ENCODE measurements at regions not wholly inside any gene's neighbourhood (a gene's known extent, or its start where the extent isn't known, plus 50 kb on each side); places are given as distances from the start of the nearest gene placed in this dataset.

DNA sequence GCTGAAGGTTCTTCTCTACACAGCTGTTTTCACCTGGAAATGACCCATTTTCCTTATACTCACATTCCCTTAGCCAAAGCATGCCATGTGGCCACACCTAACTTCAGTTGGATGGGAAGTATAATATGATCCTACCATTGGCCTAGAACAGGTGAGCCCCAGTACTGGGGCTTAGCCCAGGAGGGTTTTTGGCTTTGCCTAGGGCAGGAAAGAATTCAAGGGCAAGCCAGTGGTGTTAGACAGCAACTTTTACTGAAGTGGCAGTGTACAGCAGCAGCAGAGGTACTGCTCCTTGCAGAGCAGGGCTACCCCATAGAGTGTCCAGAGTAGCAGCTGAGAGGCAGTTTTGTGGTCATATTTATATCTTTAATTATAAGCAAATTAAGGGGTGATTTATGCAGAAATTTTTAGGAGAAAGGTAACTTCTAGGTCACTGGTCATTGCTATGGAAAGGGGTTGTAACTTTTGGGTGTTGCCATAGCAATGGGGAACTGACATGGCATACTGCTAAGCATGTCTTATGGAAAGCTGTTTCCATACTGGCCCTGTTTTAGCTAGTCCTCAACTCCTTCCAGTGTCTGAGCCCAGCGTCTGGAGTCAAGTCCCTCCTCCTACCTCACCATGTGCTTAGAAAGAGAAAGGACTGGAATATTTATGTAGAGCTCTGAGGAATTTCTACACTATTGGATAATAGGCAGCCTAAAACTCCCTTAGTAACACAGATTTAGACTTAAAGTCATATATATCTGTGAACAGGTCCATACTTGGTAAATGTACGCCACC is 109.0 kb upstream of the DTNA start:
- Histone ChIP-seq H3K9me3 (no peaks in the 10 kb centered on the region), H3K27ac (no peak overlapping the region), H3K4me3 (no peak overlapping the region), H3K27me3 (ENCODE audit: low read depth) (no peaks in the 10 kb centered on the region), H3K36me3 (no peaks in the 10 kb centered on the region), H3K4me1 (no peaks in the 10 kb centered on the region)
- intact Hi-C loops (cut with DNase I): no loop called here
- DNase-seq (no peak), ATAC-seq (no peak)
- TF ChIP-seq, protein P1, sequence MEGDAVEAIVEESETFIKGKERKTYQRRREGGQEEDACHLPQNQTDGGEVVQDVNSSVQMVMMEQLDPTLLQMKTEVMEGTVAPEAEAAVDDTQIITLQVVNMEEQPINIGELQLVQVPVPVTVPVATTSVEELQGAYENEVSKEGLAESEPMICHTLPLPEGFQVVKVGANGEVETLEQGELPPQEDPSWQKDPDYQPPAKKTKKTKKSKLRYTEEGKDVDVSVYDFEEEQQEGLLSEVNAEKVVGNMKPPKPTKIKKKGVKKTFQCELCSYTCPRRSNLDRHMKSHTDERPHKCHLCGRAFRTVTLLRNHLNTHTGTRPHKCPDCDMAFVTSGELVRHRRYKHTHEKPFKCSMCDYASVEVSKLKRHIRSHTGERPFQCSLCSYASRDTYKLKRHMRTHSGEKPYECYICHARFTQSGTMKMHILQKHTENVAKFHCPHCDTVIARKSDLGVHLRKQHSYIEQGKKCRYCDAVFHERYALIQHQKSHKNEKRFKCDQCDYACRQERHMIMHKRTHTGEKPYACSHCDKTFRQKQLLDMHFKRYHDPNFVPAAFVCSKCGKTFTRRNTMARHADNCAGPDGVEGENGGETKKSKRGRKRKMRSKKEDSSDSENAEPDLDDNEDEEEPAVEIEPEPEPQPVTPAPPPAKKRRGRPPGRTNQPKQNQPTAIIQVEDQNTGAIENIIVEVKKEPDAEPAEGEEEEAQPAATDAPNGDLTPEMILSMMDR (IDR thresholded peaks at IDR 0.05): no peak

DNA sequence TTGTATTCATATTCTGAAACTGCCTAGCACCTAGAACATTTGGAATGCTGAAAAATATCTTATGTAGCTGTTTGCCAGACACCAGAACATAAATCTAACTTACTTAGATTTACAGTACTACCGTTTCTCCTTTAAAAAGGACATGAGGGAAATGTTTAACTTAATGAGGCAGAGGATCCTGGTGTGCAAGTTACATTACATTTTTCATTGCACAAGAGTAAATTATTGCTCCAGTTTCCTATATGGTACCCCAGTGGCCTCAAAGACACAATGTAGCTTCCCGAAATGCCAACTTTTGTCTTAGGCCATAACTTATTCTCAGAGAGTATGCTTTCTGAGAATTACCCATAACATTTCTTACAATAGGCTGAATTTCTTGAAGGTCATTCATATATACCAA is 105.5 kb upstream of the DTNA start:
- no peak for ATAC-seq
- intact Hi-C loops (cut with DNase I): no loop called here
- H3K27me3 ChIP-seq (ENCODE audit: low read depth): no peaks in the 10 kb centered on the region
- H3K4me3 ChIP-seq: no peak overlapping the region
- H3K4me1 ChIP-seq: no peaks in the 10 kb centered on the region
- no peaks in the 10 kb centered on the region for H3K36me3 ChIP-seq
- TF ChIP-seq, protein P1 (IDR thresholded peaks at IDR 0.05): no peak
- no peak for DNase-seq
- no peaks in the 10 kb centered on the region for H3K9me3 ChIP-seq
- no peak overlapping the region for H3K27ac ChIP-seq

DNA sequence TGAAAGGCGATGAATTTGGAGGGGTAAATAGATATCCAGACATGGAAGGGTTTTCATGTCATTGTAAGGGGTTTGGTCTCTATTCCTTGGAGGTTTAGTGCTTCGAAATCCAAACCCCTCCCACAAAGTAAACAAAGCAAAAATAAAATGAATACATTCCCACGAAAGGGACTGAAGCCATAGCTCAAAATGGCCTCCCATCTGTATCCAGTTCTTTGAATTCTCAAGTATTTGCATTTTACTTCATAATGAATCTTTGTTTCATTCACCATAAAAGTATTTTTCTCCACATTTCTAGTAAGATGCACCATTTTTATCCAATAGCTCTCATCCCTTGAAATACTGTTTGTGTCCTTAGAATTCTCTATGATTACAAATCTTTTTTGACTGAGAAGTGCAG is 103.2 kb upstream of the DTNA start:
- intact Hi-C loops (cut with DNase I): no loop called here
- DNase-seq: no peak

DNA sequence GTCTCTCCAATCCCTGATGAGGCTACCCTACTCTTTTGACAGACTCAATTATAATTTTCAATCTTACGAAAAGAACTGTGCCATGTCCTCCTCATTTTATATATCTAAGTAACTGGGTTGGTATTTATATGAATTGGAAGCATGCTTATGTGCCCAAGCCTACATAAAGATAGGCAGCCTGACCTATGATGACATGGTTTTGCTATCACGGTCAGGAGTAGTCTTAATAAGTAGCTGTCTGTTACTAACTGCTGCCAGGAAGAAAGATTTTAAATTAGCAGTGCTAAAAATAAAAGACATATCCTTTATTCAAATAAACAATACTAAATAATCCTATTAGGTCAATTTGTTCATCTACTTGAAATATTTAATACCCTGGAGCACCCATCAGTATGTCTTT is 102.0 kb upstream of the DTNA start:
- Histone ChIP-seq H3K27me3 (ENCODE audit: low read depth) (no peaks in the 10 kb centered on the region), H3K4me3 (no peak overlapping the region), H3K36me3 (no peaks in the 10 kb centered on the region), H3K9me3 (no peaks in the 10 kb centered on the region), H3K27ac (no peak overlapping the region), H3K4me1 (no peaks in the 10 kb centered on the region)
- intact Hi-C loops (cut with DNase I): no loop called here
- TF ChIP-seq, protein P1 (IDR thresholded peaks at IDR 0.05): no peak
- ATAC-seq (no peak), DNase-seq (no peak)

More for the DNA sequence above, 103.2 kb upstream of the DTNA start:
- H3K27ac ChIP-seq: no peak overlapping the region
- no peaks in the 10 kb centered on the region for H3K4me1 ChIP-seq
- H3K27me3 ChIP-seq (ENCODE audit: low read depth): no peaks in the 10 kb centered on the region
- no peaks in the 10 kb centered on the region for H3K36me3 ChIP-seq
- no peaks in the 10 kb centered on the region for H3K9me3 ChIP-seq
- no peak overlapping the region for H3K4me3 ChIP-seq
- no peak for ATAC-seq
- TF ChIP-seq, protein P1 (IDR thresholded peaks at IDR 0.05): no peak

DNA sequence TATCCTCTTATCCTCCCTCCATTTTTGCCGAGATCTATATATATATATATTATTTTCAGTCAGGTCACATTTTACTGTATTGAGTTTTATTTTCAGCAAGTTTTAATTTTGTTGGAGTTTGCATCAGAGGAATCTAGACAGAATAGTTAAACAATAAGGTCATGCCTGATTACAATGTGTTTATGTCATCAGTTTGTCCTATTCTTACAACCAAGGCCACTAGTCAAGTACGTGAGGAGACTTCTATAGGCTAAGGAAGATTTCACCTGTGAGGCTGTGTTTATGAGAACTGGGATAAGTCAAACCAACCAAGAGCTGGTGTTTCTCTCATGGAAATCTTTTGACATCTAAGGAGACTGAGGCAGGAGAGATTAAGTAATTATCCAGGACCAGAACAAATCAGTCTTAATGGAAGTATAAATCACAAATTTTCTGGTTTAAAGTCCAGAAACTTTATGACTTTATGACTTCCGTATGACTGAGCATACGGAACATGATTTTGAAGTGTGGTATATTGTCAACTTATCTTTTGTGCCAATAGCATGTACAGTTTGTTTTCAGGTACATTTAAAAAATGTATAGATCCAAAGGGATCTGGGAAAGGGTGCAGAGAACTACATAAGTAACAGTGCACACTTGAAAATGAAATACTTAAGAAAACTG is 100.0 kb upstream of the DTNA start:
- Histone ChIP-seq H3K27me3 (ENCODE audit: low read depth) (no peaks in the 10 kb centered on the region), H3K4me3 (no peak overlapping the region), H3K36me3 (no peaks in the 10 kb centered on the region), H3K4me1 (no peaks in the 10 kb centered on the region), H3K27ac (no peak overlapping the region), H3K9me3 (no peaks in the 10 kb centered on the region)
- DNase-seq (no peak), ATAC-seq (no peak)
- intact Hi-C loops (cut with DNase I): no loop called here
- TF ChIP-seq, protein P1 (IDR thresholded peaks at IDR 0.05): no peak
